ENCODE measurements at regions not wholly inside any gene's neighbourhood (a gene's known extent, or its start where the extent isn't known, plus 50 kb on each side); places are given as distances from the start of the nearest gene placed in this dataset.

GRCh38 chr13:59266478-59267063, 897.2 kb downstream of the DIAPH3 start:
- no TSS peak for BruUV-seq (replicated peaks)
- intact Hi-C loops (cut with micrococcal nuclease; ENCODE audit: unreplicated experiment), result no loop called here
- H3F3A ChIP-seq (ENCODE audit: insufficient read depth, low read depth), result no peaks in the 10 kb centered on the region
- TF ChIP-seq CTCF (conservative IDR thresholded peaks at IDR 0.05) (no peak), EZH2 (IDR thresholded peaks at IDR 0.05; ENCODE audit: low read depth) (no peak)
- H3K9me2 ChIP-seq (ENCODE audit: insufficient read depth), result no peaks in the 10 kb centered on the region
- H3K4me1 ChIP-seq (replicated peaks; ENCODE audit: insufficient read depth), result no peaks in the 10 kb centered on the region
- CTCF ChIA-PET, result no interaction called here
- DNase-seq, result no peak
- POLR2A ChIA-PET (ENCODE audit: unreplicated experiment), result no interaction called here
- H3K4me3 ChIP-seq, result no peak overlapping the region
- H3K4me2 ChIP-seq, result no peak overlapping the region
- H2AFZ ChIP-seq, result no peak overlapping the region
- H3K27ac ChIP-seq, result no peak overlapping the region
- H3K79me2 ChIP-seq (ENCODE audit: low read depth), result no peaks in the 10 kb centered on the region
- H3K27me3 ChIP-seq (ENCODE audit: insufficient read depth, low read depth), result no peaks in the 10 kb centered on the region
- no peaks in the 10 kb centered on the region for H3K9me3 ChIP-seq (ENCODE audit: insufficient read depth, low read depth)
- H3K36me3 ChIP-seq (ENCODE audit: low read depth), result no peaks in the 10 kb centered on the region
- H4K20me1 ChIP-seq (ENCODE audit: insufficient read depth), result no peaks in the 10 kb centered on the region

GRCh38 chr13:59269476-59269875, 894.3 kb downstream of the DIAPH3 start:
- intact Hi-C loops (cut with micrococcal nuclease; ENCODE audit: unreplicated experiment), result no loop called here
- H3K4me2 ChIP-seq, result no peak overlapping the region

GRCh38 chr13:59270327-59270726, 893.4 kb downstream of the DIAPH3 start:
- no peaks in the 10 kb centered on the region for H3K27me3 ChIP-seq (ENCODE audit: insufficient read depth, low read depth)
- ChIA-PET CTCF (no interaction called here), POLR2A (ENCODE audit: unreplicated experiment) (no interaction called here)
- H3K9me2 ChIP-seq (ENCODE audit: insufficient read depth), result no peaks in the 10 kb centered on the region
- BruUV-seq (replicated peaks), result no TSS peak
- no peak overlapping the region for H3K4me3 ChIP-seq
- no peaks in the 10 kb centered on the region for H3K4me1 ChIP-seq (replicated peaks; ENCODE audit: insufficient read depth)
- intact Hi-C loops (cut with micrococcal nuclease; ENCODE audit: unreplicated experiment), result no loop called here
- H2AFZ ChIP-seq, result no peak overlapping the region
- TF ChIP-seq EZH2 (IDR thresholded peaks at IDR 0.05; ENCODE audit: low read depth) (no peak), CTCF (conservative IDR thresholded peaks at IDR 0.05) (no peak)
- H3K79me2 ChIP-seq (ENCODE audit: low read depth), result no peaks in the 10 kb centered on the region
- no peaks in the 10 kb centered on the region for H3F3A ChIP-seq (ENCODE audit: insufficient read depth, low read depth)
- DNase-seq, result no peak
- H3K27ac ChIP-seq, result no peak overlapping the region
- H3K9me3 ChIP-seq (ENCODE audit: insufficient read depth, low read depth), result no peaks in the 10 kb centered on the region
- no peaks in the 10 kb centered on the region for H3K36me3 ChIP-seq (ENCODE audit: low read depth)
- H4K20me1 ChIP-seq (ENCODE audit: insufficient read depth), result no peaks in the 10 kb centered on the region
- no peak overlapping the region for H3K4me2 ChIP-seq

More at GRCh38 chr13:59269476-59269875, 894.3 kb downstream of the DIAPH3 start:
- Histone ChIP-seq H4K20me1 (ENCODE audit: insufficient read depth) (no peaks in the 10 kb centered on the region), H3K4me1 (replicated peaks; ENCODE audit: insufficient read depth) (no peaks in the 10 kb centered on the region), H3K27me3 (ENCODE audit: insufficient read depth, low read depth) (no peaks in the 10 kb centered on the region), H3K9me2 (ENCODE audit: insufficient read depth) (no peaks in the 10 kb centered on the region), H2AFZ (no peak overlapping the region), H3K79me2 (ENCODE audit: low read depth) (no peaks in the 10 kb centered on the region), H3K4me3 (no peak overlapping the region), H3K9me3 (ENCODE audit: insufficient read depth, low read depth) (no peaks in the 10 kb centered on the region), H3K36me3 (ENCODE audit: low read depth) (no peaks in the 10 kb centered on the region), H3K27ac (no peak overlapping the region), H3F3A (ENCODE audit: insufficient read depth, low read depth) (no peaks in the 10 kb centered on the region)
- DNase-seq, result no peak
- BruUV-seq (replicated peaks), result no TSS peak
- POLR2A ChIA-PET (ENCODE audit: unreplicated experiment), result no interaction called here
- CTCF ChIA-PET, result no interaction called here
- TF ChIP-seq EZH2 (IDR thresholded peaks at IDR 0.05; ENCODE audit: low read depth) (no peak), CTCF (conservative IDR thresholded peaks at IDR 0.05) (no peak)
